GM12874 (cell line): ENCODE measurements at regions not wholly inside any gene's neighbourhood (a gene's known extent, or its start where the extent isn't known, plus 50 kb on each side); places are given as distances from the start of the nearest gene placed in this dataset.

Experiments used
- CTCF ChIP-seq: IDR thresholded peaks from 2 replicates; pipeline ENCODE4 v1.5.1; 2011; ENCODE audit warnings: low read depth, mild to moderate bottlenecking, control low read depth, low read length, moderate library complexity; ENCODE audit not compliant: insufficient read depth

- no peak for TF ChIP-seq CTCF
Measured at GRCh38 chr18:57940166-57940660, 103.8 kb upstream of the NEDD4L start.

- TF ChIP-seq CTCF, result no peak
Measured at GRCh38 chr18:57931038-57931437, 113.0 kb upstream of the NEDD4L start.

GRCh38 chr18:57930476-57930875 is 113.5 kb upstream of the NEDD4L start:
- TF ChIP-seq CTCF, result no peak

- TF ChIP-seq CTCF, result no peak
Measured at GRCh38 chr18:57929922-57930321, 114.1 kb upstream of the NEDD4L start.

GRCh38 chr18:57928466-57928865 is 115.6 kb upstream of the NEDD4L start:
- TF ChIP-seq CTCF, result no peak

- no peak for TF ChIP-seq CTCF
Measured at GRCh38 chr18:57927511-57927910, 116.5 kb upstream of the NEDD4L start.

- no peak for TF ChIP-seq CTCF
Measured at GRCh38 chr18:57925706-57926105, 118.3 kb upstream of the NEDD4L start.

- TF ChIP-seq CTCF, result no peak
Measured at GRCh38 chr18:57923611-57924010, 120.4 kb upstream of the NEDD4L start.
